ENCODE measurements at regions not wholly inside any gene's neighbourhood (a gene's known extent, or its start where the extent isn't known, plus 50 kb on each side); places are given as distances from the start of the nearest gene placed in this dataset.

- Histone ChIP-seq H3K4me1 (no peaks in the 10 kb centered on the region), H3K36me3 (no peaks in the 10 kb centered on the region), H3K27ac (no peak overlapping the region), H3K27me3 (no peaks in the 10 kb centered on the region), H3K9me3 (no peaks in the 10 kb centered on the region), H3K4me3 (no peak overlapping the region)
- intact Hi-C loops (cut with DNase I): loop anchor here in 1 of 10 donors (1.0 kb wide), 1 partner anchor 8 kb away; no protein-coding TSS in a partner anchor
- DNase-seq (no peak), ATAC-seq (no peak)
- TF ChIP-seq POLR2A (IDR thresholded peaks at IDR 0.05): no peak
- TF ChIP-seq, protein P1, sequence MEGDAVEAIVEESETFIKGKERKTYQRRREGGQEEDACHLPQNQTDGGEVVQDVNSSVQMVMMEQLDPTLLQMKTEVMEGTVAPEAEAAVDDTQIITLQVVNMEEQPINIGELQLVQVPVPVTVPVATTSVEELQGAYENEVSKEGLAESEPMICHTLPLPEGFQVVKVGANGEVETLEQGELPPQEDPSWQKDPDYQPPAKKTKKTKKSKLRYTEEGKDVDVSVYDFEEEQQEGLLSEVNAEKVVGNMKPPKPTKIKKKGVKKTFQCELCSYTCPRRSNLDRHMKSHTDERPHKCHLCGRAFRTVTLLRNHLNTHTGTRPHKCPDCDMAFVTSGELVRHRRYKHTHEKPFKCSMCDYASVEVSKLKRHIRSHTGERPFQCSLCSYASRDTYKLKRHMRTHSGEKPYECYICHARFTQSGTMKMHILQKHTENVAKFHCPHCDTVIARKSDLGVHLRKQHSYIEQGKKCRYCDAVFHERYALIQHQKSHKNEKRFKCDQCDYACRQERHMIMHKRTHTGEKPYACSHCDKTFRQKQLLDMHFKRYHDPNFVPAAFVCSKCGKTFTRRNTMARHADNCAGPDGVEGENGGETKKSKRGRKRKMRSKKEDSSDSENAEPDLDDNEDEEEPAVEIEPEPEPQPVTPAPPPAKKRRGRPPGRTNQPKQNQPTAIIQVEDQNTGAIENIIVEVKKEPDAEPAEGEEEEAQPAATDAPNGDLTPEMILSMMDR (IDR thresholded peaks at IDR 0.05): no peak
- WGBS, 4 donors: 45 to 78% (median 66%) methylated on average over 1 of the region's 1 CpG
Observed at GRCh38 chr15:53246404-53246803, 456.3 kb upstream of the ONECUT1 start.

- Histone ChIP-seq H3K36me3 (no peaks in the 10 kb centered on the region), H3K4me3 (no peak overlapping the region), H3K9me3 (no peaks in the 10 kb centered on the region), H3K27ac (no peak overlapping the region), H3K27me3 (no peaks in the 10 kb centered on the region), H3K4me1 (no peaks in the 10 kb centered on the region)
- no peak for TF ChIP-seq POLR2A (IDR thresholded peaks at IDR 0.05)
- TF ChIP-seq, protein P1 (IDR thresholded peaks at IDR 0.05): no peak
- WGBS, 4 donors: 24 to 38% (median 30%) methylated on average over 2 of the region's 2 CpGs
- ATAC-seq: no peak
- intact Hi-C loops (cut with DNase I): no loop called here
- no peak for DNase-seq
Observed at GRCh38 chr15:53233801-53234200, 443.7 kb upstream of the ONECUT1 start.

DNA sequence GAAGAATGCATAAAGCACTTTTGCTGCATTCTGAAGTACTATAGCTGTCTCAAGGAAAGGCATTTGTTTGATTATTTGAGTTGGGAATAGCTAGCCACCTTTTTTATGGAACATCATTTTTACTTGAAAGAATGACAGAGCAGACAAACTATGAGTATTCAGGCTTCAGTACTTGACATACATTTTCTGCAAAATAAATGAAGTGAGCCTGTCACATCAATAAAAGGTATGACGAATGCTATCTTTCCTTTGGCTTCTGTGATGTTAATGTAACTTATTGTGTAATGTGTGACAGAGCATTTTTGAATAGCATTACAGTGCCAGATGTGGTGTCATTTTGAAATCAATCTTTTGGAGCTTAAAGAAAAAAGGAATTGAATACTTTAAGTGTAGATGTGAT lies 440.3 kb upstream of the ONECUT1 start:
- TF ChIP-seq, protein P1 (IDR thresholded peaks at IDR 0.05): no peak
- TF ChIP-seq POLR2A (IDR thresholded peaks at IDR 0.05): no peak
- H3K4me3 ChIP-seq: no peak overlapping the region
- H3K9me3 ChIP-seq: no peaks in the 10 kb centered on the region
- H3K4me1 ChIP-seq: no peaks in the 10 kb centered on the region
- DNase-seq (no peak), ATAC-seq (no peak)
- WGBS, 4 donors: 72 to 76% (median 73%) methylated on average over 1 of the region's 1 CpG
- H3K27me3 ChIP-seq: no peaks in the 10 kb centered on the region
- H3K27ac ChIP-seq: no peak overlapping the region
- intact Hi-C loops (cut with DNase I): no loop called here
- H3K36me3 ChIP-seq: no peaks in the 10 kb centered on the region

- Histone ChIP-seq H3K9me3 (no peaks in the 10 kb centered on the region), H3K4me3 (no peak overlapping the region), H3K27ac (no peak overlapping the region), H3K36me3 (no peaks in the 10 kb centered on the region), H3K4me1 (no peaks in the 10 kb centered on the region), H3K27me3 (no peaks in the 10 kb centered on the region)
- DNase-seq (no peak), ATAC-seq (no peak)
- intact Hi-C loops (cut with DNase I): no loop called here
- no peak for TF ChIP-seq POLR2A (IDR thresholded peaks at IDR 0.05)
- TF ChIP-seq, protein P1 (IDR thresholded peaks at IDR 0.05): no peak
- WGBS, 4 donors: 60 to 75% (median 68%) methylated on average over 2 of the region's 2 CpGs
Observed at GRCh38 chr15:53226559-53226958, 436.4 kb upstream of the ONECUT1 start.
